DND-41 (cell line): ENCODE measurements at regions not wholly inside any gene's neighbourhood (a gene's known extent, or its start where the extent isn't known, plus 50 kb on each side); places are given as distances from the start of the nearest gene placed in this dataset.
A peak's percentile ranks its signal among the peaks of the same experiment; 100 is the strongest.

Source experiments
- ATAC-seq: fragments of 200-7000 bp; cut with Tn5 transposase; 3 replicates; pipeline ENCODE4 v1.9.1; 2021; ENCODE audit warnings: low read depth; ENCODE audit not compliant: insufficient read depth
- DNase-seq: peaks from one replicate; pipeline ENCODE4 v3.0.0-alpha.2; 2020
- H2AFZ ChIP-seq: 2 replicates; pipeline ENCODE4 v1.6.0; 2012; ENCODE audit warnings: low read depth, low read length
- H3K27ac ChIP-seq: 2 replicates; pipeline ENCODE4 v1.5.1; 2012; ENCODE audit warnings: low read length, inconsistent platforms
- H3K27me3 ChIP-seq: fragments of 200-600 bp; sonication (generic); 2 replicates; pipeline ENCODE4 v1.6.0; 2012; ENCODE audit warnings: low read length, mild to moderate bottlenecking, inconsistent platforms; ENCODE audit not compliant: insufficient read depth, poor library complexity
- H3K36me3 ChIP-seq: 2 replicates; pipeline ENCODE4 v1.5.1; 2012; ENCODE audit warnings: low read length, inconsistent platforms; ENCODE audit not compliant: insufficient read depth
- H3K4me1 ChIP-seq: 2 replicates; pipeline ENCODE4 v1.5.1; 2012; ENCODE audit warnings: mild to moderate bottlenecking, low read length; ENCODE audit not compliant: insufficient read depth
- H3K4me2 ChIP-seq: 2 replicates; pipeline ENCODE4 v1.6.0; 2012; ENCODE audit warnings: mild to moderate bottlenecking, moderate library complexity, low read length, inconsistent platforms; ENCODE audit not compliant: insufficient read depth
- H3K4me3 ChIP-seq, 2 experiments: fragments of 200-600 bp in 1 of 2; shearing (Covaris generic) in 1 of 2; 2 replicates each; pipeline ENCODE4 v1.5.1; 2012 to 2016; ENCODE audit warnings: inconsistent platforms in 2 of 2, low read length in 2 of 2, mild to moderate bottlenecking in 2 of 2, low read depth in 1 of 2, moderate library complexity in 1 of 2
- H3K79me2 ChIP-seq: 2 replicates; pipeline ENCODE4 v1.6.0; 2012; ENCODE audit warnings: low read length, inconsistent platforms; ENCODE audit not compliant: insufficient read depth
- H3K9ac ChIP-seq: 2 replicates; pipeline ENCODE4 v1.6.0; 2012; ENCODE audit warnings: low read depth, mild to moderate bottlenecking, inconsistent platforms, low read length, moderate library complexity
- H3K9me3 ChIP-seq: 2 replicates; pipeline ENCODE4 v1.5.1; 2012; ENCODE audit warnings: low read length, moderate library complexity, mild to moderate bottlenecking, inconsistent platforms; ENCODE audit not compliant: insufficient read depth, severe bottlenecking
- H4K20me1 ChIP-seq: 2 replicates; pipeline ENCODE4 v1.6.0; 2012; ENCODE audit warnings: low read length; ENCODE audit not compliant: insufficient read depth
- CTCF ChIP-seq: IDR thresholded peaks from 2 replicates; pipeline ENCODE4 v1.5.1; 2012; ENCODE audit warnings: borderline replicate concordance, low read length, moderate library complexity, mild to moderate bottlenecking; ENCODE audit not compliant: poor library complexity, severe bottlenecking; ENCODE audit errors: extremely low read depth
- EZH2 ChIP-seq: IDR thresholded peaks from 3 replicates; pipeline ENCODE4 v1.6.1; 2012; ENCODE audit warnings: borderline replicate concordance, low read depth, mild to moderate bottlenecking, moderate library complexity, low read length, inconsistent platforms; ENCODE audit not compliant: severe bottlenecking

- no peak overlapping the region for H3K9ac ChIP-seq
- no peaks in the 10 kb centered on the region for H3K27me3 ChIP-seq
- ATAC-seq (no peak), DNase-seq (no peak)
- no peak overlapping the region for H2AFZ ChIP-seq
- H3K79me2 ChIP-seq = no peaks in the 10 kb centered on the region
- no peaks in the 10 kb centered on the region for H3K9me3 ChIP-seq
- no peak overlapping the region for H3K27ac ChIP-seq
- no peaks in the 10 kb centered on the region for H3K36me3 ChIP-seq
- peak; percentile 46 for TF ChIP-seq CTCF
- no peak for TF ChIP-seq EZH2
- no peak overlapping the region for H3K4me3 ChIP-seq
- no peaks in the 10 kb centered on the region for H4K20me1 ChIP-seq
- H3K4me2 ChIP-seq = no peak overlapping the region
- H3K4me1 ChIP-seq = no peaks in the 10 kb centered on the region
Observed at GRCh38 chr13:91078093-91078679, 269.3 kb upstream of the MIR17HG start.

DNA sequence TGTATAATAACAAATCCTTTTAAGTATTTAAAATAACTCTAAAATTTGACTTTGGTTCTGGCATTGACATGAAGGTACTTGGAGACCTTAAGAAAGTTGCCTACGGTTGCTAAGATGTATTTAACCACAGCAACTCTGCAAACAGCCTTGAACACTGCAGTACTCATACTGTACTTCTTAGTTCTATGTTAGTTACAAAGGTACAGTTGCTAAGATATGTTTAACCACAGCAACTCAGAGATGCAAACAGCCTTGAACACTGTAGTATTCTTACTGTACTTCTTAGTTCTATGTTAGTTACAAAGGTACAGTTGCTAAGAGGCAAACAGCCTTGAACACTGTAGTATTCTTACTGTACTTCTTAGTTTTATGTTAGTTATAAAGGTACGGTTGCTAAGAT, 268.3 kb upstream of the MIR17HG start:
- no peaks in the 10 kb centered on the region for H4K20me1 ChIP-seq
- H3K4me2 ChIP-seq = no peak overlapping the region
- H3K4me3 ChIP-seq = no peak overlapping the region
- no peaks in the 10 kb centered on the region for H3K9me3 ChIP-seq
- no peaks in the 10 kb centered on the region for H3K36me3 ChIP-seq
- no peak overlapping the region for H3K27ac ChIP-seq
- no peak for TF ChIP-seq CTCF
- TF ChIP-seq EZH2 = no peak
- H3K9ac ChIP-seq = no peak overlapping the region
- no peaks in the 10 kb centered on the region for H3K79me2 ChIP-seq
- ATAC-seq = no peak
- no peak for DNase-seq
- no peaks in the 10 kb centered on the region for H3K27me3 ChIP-seq
- no peak overlapping the region for H2AFZ ChIP-seq
- H3K4me1 ChIP-seq = no peaks in the 10 kb centered on the region

- H3K27me3 ChIP-seq = no peaks in the 10 kb centered on the region
- H3K9ac ChIP-seq = no peak overlapping the region
- H3K4me2 ChIP-seq = no peak overlapping the region
- H3K4me1 ChIP-seq = no peaks in the 10 kb centered on the region
- no peak for TF ChIP-seq EZH2
- TF ChIP-seq CTCF = no peak
- no peaks in the 10 kb centered on the region for H3K36me3 ChIP-seq
- ATAC-seq (no peak), DNase-seq (no peak)
- no peak overlapping the region for H3K4me3 ChIP-seq
- no peaks in the 10 kb centered on the region for H4K20me1 ChIP-seq
- H3K27ac ChIP-seq = no peak overlapping the region
- H3K9me3 ChIP-seq = no peaks in the 10 kb centered on the region
- H3K79me2 ChIP-seq = no peaks in the 10 kb centered on the region
- H2AFZ ChIP-seq = no peak overlapping the region
Observed at GRCh38 chr13:91085127-91085526, 262.4 kb upstream of the MIR17HG start.
